ENCODE measurements at regions not wholly inside any gene's neighbourhood (a gene's known extent, or its start where the extent isn't known, plus 50 kb on each side); places are given as distances from the start of the nearest gene placed in this dataset.

DNA sequence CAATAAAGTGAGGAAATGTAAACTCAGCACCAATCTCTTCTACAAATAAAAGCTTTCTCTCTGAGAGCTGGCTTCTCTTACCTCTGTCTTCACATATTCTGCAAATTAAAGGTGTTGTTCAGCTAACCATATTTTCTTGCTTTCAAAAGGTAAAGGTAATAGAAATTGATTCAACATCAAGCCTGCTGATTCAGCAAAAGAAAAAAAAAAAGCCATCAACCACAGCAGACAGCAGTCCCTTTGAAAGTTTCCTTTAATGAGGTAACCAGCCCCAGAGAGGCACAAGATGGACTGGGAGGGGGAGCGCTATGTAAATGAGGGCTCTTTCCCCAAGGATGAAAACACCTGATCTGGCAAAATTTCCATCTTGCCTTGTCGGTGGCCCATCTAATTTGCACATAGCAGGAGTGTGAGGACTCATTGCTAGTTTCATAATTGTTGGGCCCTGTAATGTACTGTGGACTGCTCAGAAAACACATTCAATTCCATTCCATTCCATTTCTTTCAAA, 154.9 kb upstream of the SOX11 start (continued):
- TF ChIP-seq, protein P1, sequence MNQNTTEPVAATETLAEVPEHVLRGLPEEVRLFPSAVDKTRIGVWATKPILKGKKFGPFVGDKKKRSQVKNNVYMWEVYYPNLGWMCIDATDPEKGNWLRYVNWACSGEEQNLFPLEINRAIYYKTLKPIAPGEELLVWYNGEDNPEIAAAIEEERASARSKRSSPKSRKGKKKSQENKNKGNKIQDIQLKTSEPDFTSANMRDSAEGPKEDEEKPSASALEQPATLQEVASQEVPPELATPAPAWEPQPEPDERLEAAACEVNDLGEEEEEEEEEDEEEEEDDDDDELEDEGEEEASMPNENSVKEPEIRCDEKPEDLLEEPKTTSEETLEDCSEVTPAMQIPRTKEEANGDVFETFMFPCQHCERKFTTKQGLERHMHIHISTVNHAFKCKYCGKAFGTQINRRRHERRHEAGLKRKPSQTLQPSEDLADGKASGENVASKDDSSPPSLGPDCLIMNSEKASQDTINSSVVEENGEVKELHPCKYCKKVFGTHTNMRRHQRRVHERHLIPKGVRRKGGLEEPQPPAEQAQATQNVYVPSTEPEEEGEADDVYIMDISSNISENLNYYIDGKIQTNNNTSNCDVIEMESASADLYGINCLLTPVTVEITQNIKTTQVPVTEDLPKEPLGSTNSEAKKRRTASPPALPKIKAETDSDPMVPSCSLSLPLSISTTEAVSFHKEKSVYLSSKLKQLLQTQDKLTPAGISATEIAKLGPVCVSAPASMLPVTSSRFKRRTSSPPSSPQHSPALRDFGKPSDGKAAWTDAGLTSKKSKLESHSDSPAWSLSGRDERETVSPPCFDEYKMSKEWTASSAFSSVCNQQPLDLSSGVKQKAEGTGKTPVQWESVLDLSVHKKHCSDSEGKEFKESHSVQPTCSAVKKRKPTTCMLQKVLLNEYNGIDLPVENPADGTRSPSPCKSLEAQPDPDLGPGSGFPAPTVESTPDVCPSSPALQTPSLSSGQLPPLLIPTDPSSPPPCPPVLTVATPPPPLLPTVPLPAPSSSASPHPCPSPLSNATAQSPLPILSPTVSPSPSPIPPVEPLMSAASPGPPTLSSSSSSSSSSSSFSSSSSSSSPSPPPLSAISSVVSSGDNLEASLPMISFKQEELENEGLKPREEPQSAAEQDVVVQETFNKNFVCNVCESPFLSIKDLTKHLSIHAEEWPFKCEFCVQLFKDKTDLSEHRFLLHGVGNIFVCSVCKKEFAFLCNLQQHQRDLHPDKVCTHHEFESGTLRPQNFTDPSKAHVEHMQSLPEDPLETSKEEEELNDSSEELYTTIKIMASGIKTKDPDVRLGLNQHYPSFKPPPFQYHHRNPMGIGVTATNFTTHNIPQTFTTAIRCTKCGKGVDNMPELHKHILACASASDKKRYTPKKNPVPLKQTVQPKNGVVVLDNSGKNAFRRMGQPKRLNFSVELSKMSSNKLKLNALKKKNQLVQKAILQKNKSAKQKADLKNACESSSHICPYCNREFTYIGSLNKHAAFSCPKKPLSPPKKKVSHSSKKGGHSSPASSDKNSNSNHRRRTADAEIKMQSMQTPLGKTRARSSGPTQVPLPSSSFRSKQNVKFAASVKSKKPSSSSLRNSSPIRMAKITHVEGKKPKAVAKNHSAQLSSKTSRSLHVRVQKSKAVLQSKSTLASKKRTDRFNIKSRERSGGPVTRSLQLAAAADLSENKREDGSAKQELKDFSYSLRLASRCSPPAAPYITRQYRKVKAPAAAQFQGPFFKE (tag by site-specific recombination; IDR thresholded peaks at IDR 0.05; ENCODE audit: borderline replicate concordance): no peak
- TF ChIP-seq ZBTB20 (tag by site-specific recombination; IDR thresholded peaks at IDR 0.05): no peak
- TF ChIP-seq IKZF3 (tag by site-specific recombination; IDR thresholded peaks at IDR 0.05): no peak
- TF ChIP-seq ZNF10 (tag by site-specific recombination; IDR thresholded peaks at IDR 0.05): no peak
- TF ChIP-seq ZNF701 (tag by site-specific recombination; IDR thresholded peaks at IDR 0.05): no peak

DNA sequence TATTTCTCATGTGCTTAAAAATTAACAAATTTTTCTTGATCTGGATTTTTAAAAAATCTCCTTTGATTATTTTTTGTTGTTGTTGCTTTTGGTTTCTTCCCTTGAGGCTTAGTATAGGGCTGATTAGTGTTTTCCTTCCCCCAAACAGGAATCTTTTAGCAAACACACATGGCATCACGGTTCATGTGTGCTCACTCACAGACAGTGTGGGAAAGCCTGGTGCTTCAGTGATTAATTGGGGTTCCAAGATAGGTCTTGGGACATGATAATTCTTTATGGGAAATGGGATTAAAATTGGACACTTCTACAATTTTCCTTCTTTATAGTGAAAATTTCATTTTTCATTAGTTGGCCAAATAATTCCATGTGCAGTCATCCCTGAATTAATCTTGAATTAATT, 153.9 kb upstream of the SOX11 start:
- H3K4me3 ChIP-seq (ENCODE audit: low read depth, low read length): no peak overlapping the region
- peaks cover 7% of the 10 kb centered on the region for H3K4me1 ChIP-seq (ENCODE audit: control insufficient read depth, insufficient read depth, low read length)
- peak overlapping the region; percentile 31; the same call in 1 of the 2 replicates for H3K27ac ChIP-seq (ENCODE audit: extremely low read depth, low read depth, low read length)
- no peaks in the 10 kb centered on the region for H3K36me3 ChIP-seq (ENCODE audit: control insufficient read depth in 2 of 2, insufficient read depth in 1 of 2, low read length in 2 of 2)
- ChIA-PET CTCF (no interaction called here), POLR2A (no interaction called here)
- no peaks in the 10 kb centered on the region for H3K9me3 ChIP-seq (ENCODE audit: control insufficient read depth, insufficient read depth, low read depth, low read length)
- TF ChIP-seq GLIS1 (tag by site-specific recombination; IDR thresholded peaks at IDR 0.05) (no peak), ZNF777 (tag by site-specific recombination; IDR thresholded peaks at IDR 0.05; ENCODE audit: borderline replicate concordance) (no peak)

GRCh38 chr2:5538772-5539171, 153.4 kb upstream of the SOX11 start:
- Histone ChIP-seq H3K9me3 (ENCODE audit: control insufficient read depth, insufficient read depth, low read depth, low read length) (no peaks in the 10 kb centered on the region), H3K4me3 (ENCODE audit: low read depth, low read length) (no peak overlapping the region), H3K4me1 (ENCODE audit: control insufficient read depth, insufficient read depth, low read length) (peaks cover 7% of the 10 kb centered on the region), H3K36me3 (ENCODE audit: control insufficient read depth in 2 of 2, insufficient read depth in 1 of 2, low read length in 2 of 2) (no peaks in the 10 kb centered on the region), H3K27ac (ENCODE audit: extremely low read depth, low read depth, low read length) (peak overlapping the region; percentile 31; the same call in 1 of the 2 replicates)
- ChIA-PET CTCF (no interaction called here), POLR2A (no interaction called here)
- TF ChIP-seq ZNF10 (tag by site-specific recombination; IDR thresholded peaks at IDR 0.05): no peak
- TF ChIP-seq ZNF555 (tag by site-specific recombination; conservative IDR thresholded peaks at IDR 0.05): no peak
- TF ChIP-seq ZNF561 (tag by site-specific recombination; IDR thresholded peaks at IDR 0.05; ENCODE audit: borderline replicate concordance): no peak
- TF ChIP-seq KLF16 (tag by site-specific recombination; IDR thresholded peaks at IDR 0.05): no peak
- no peak for TF ChIP-seq ZBTB1 (tag by site-specific recombination; IDR thresholded peaks at IDR 0.05)
- TF ChIP-seq ZNF670 (tag by site-specific recombination; IDR thresholded peaks at IDR 0.05; ENCODE audit: low read depth): no peak
- no peak for TF ChIP-seq ZNF416 (tag by site-specific recombination; IDR thresholded peaks at IDR 0.05)
- no peak for TF ChIP-seq ZBTB44 (tag by site-specific recombination; IDR thresholded peaks at IDR 0.05)
- TF ChIP-seq ZFHX2 (tag by site-specific recombination; conservative IDR thresholded peaks at IDR 0.05): no peak
- TF ChIP-seq ZNF18 (tag by site-specific recombination; IDR thresholded peaks at IDR 0.05): no peak
- TF ChIP-seq, protein P2, sequence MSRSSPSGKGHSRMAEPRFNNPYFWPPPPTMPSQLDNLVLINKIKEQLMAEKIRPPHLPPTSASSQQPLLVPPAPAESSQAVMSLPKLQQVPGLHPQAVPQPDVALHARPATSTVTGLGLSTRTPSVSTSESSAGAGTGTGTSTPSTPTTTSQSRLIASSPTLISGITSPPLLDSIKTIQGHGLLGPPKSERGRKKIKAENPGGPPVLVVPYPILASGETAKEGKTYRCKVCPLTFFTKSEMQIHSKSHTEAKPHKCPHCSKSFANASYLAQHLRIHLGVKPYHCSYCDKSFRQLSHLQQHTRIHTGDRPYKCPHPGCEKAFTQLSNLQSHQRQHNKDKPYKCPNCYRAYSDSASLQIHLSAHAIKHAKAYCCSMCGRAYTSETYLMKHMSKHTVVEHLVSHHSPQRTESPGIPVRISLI (tag by site-specific recombination; IDR thresholded peaks at IDR 0.05): no peak
- TF ChIP-seq ZNF518A (tag by site-specific recombination; conservative IDR thresholded peaks at IDR 0.05; ENCODE audit: low read depth): no peak
